GM12801 (cell line): ENCODE measurements at regions not wholly inside any gene's neighbourhood (a gene's known extent, or its start where the extent isn't known, plus 50 kb on each side); places are given as distances from the start of the nearest gene placed in this dataset.

Source experiments
- TF ChIP-seq, protein P1 (sequence below): IDR thresholded peaks from one replicate; pipeline ENCODE4 v1.5.1; 2011; ENCODE audit warnings: control low read depth; ENCODE audit not compliant: insufficient read length; ENCODE audit errors: extremely low read depth

DNA sequence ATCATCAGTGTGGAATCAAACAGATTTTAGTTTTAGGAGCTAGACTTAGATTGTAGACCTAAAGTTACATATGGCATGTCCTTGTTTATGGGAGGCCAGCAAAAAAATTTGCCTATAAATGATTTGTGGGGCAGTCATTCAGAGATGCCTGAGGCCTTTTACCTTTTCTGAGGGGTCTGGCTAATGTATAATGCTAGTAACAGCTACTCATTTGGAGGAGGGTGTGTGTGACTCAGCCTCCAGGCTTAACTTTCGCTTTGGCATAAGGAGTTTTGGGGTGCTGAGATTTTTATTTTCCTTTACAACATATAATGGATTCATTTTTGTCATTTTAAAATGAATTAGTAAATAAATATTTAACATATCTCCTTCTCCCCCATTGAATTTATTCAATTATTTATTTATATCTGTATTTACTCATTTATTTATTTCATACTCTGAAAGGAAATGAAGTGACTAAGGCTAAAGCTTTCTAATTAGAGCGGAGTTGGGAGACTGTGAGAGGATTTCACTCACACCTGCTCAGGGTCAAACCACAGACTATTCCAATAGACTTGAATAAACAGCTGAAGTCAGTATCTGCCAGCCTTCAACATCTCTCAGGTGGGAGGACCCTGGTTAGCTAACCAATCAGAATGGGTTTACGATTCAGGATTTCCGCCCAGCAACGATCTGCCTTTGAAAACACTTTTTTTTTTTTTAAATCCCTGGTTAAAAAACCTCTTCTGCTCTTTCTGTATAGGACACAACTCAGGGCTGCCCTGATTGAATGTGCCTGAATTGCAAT lies 487.5 kb upstream of the SGCD start:
- TF ChIP-seq, protein P1, sequence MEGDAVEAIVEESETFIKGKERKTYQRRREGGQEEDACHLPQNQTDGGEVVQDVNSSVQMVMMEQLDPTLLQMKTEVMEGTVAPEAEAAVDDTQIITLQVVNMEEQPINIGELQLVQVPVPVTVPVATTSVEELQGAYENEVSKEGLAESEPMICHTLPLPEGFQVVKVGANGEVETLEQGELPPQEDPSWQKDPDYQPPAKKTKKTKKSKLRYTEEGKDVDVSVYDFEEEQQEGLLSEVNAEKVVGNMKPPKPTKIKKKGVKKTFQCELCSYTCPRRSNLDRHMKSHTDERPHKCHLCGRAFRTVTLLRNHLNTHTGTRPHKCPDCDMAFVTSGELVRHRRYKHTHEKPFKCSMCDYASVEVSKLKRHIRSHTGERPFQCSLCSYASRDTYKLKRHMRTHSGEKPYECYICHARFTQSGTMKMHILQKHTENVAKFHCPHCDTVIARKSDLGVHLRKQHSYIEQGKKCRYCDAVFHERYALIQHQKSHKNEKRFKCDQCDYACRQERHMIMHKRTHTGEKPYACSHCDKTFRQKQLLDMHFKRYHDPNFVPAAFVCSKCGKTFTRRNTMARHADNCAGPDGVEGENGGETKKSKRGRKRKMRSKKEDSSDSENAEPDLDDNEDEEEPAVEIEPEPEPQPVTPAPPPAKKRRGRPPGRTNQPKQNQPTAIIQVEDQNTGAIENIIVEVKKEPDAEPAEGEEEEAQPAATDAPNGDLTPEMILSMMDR, result no peak

DNA sequence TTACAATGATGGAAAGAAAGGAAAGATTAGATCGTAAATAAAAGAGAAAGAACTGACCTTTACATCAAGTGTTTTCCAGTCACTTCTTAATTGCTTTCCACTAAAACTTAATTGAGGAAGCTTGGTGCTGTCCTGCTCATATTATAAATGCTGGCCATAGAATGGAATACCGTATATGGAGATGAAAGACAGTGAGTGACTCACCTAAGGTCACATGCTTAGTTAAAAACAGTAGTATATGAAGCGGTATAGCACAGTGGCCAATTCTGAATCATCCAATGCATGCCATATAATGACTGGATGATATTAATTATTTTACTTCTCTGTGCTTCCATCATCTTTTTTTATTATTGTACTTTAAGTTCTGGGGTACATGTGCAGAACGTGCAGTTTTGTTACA lies 482.4 kb upstream of the SGCD start:
- TF ChIP-seq, protein P1, result no peak

DNA sequence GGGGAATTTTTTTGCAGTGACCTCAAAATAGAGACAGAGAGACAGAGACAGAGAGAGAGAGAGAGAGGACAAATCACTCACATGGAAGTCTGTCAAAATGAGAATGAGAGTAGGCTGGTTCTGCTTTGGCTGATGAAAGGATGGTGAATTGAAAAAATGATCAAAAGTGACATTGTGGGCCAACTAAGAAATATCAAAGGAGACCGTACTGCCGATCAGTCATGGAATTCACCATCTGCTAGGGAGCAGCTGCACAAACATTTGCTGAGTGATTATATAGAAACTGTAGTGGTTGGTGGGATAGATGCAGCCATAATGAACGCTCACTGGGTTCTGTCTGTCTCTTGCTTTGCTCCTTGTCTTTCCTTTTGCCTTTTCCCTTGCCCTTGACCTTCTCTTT lies 476.6 kb upstream of the SGCD start:
- TF ChIP-seq, protein P1, result no peak

DNA sequence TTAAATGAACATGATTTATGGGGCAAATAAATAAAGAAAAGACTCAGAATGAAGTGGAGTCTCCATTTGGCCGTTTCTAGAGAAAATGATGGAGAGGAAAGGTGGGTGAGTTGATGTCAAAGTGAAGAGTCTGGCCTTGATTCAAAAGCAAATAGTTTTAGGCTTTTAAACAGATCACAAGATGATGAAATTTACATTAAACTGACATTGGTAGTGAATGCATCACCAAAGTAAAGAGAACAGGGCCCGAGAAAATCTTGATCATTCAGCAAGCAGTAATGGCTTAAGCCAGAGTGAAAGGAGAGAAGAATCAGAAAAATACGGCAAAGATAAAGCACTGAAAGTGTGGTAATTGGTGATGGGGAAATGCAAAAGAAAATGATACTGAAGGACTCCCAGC lies 460.0 kb upstream of the SGCD start:
- TF ChIP-seq, protein P1, result no peak

DNA sequence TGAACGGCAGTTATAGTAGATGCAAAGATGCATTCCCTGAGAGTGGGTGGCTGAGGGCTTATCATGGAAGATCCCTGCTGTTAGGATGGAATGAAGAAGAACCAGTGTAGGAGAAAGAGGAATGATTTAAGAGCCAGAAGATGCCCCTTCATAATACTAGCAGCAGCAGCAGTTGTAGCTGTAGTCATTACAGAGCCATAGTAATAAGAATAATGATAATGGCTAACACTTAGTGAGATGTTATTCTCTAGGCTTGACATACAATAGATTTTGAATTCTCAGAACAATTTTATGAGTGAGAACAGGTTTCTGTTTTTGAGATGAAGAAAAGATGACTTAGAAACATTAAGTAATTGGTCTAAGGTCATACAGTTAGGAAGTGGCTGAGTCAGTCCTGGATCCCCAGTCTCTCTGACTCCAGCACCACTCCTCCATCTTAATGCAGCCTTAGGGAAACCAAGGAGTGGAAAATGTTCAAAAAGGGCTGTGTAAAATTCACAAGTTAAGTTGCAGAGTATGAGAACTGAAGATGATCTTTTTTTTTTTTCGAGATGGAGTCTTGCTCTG lies 459.4 kb upstream of the SGCD start:
- TF ChIP-seq, protein P1, result no peak

DNA sequence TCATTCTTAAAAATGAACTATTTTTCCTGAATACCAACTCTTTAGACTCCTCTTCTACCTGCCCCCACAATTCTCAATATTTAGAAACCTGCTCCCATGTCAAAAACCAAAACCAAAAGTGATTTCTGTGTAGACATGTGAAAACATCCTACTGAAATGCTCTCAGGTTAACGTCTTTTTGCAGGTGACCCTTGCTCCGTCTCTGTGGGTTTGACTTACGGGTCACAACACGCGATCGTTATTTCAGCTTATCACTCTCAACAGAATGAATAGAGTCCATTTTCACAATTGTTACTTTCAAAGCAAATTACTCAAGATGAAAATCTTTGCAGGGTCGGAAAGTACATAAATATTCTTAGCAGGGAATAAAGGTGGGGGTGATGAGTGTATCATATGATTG lies 456.3 kb upstream of the SGCD start:
- TF ChIP-seq, protein P1, result no peak

DNA sequence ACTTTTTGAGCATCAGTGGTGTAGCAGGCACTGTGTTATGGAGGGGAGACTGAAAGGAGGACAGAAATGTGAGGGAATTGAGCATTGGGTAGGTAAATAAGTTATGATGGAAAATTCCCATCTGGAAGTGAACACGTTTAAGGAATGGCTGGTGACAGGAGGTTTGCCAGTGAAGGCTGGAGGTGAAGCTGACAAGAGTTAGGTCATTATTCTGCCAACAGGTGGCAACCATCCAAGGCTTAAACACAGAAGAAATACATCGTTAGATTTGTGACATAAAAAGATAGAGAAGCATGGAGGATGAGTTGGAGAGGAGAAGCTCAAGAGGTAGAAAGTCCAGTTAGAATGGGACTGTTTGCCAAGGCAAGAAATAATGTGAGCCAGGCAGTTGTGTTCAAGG lies 455.3 kb upstream of the SGCD start:
- TF ChIP-seq, protein P1, result no peak
